IMR-90 (cell line): ENCODE measurements at regions not wholly inside any gene's neighbourhood (a gene's known extent, or its start where the extent isn't known, plus 50 kb on each side); places are given as distances from the start of the nearest gene placed in this dataset.

ENCODE experiments used
- ATAC-seq: fragments of 200-7000 bp; cut with Tn5 transposase; 2 replicates; pipeline ENCODE4 v1.9.1; 2020; ENCODE audit warnings: low read depth, mild to moderate bottlenecking, moderate library complexity
- BruUV-seq: library from RNA; stranded (reverse); fragments of 400-500 nt; replicated peaks from 2 replicates; lab custom pipeline; 2021; lab: Mats Ljungman, UMichigan
- CTCF ChIA-PET: fragments of 300-600 bp; formaldehyde crosslinking; extraction: SDS; loops from one replicate; lab custom pipeline; 2021; ENCODE audit warnings: antibody characterized with exemption; lab: Yijun Ruan, JAX
- POLR2A ChIA-PET: fragments of 300-600 bp; sonication (Branson Sonifier 250); formaldehyde crosslinking; loops from one replicate; lab custom pipeline; 2022; ENCODE audit warnings: antibody characterized with exemption; ENCODE audit not compliant: unreplicated experiment; lab: Charles Lee
- DNase-seq: peaks from one replicate; pipeline ENCODE4 v3.0.0; 2013
- H2AFZ ChIP-seq: replicated peaks from 2 replicates; pipeline ENCODE3; 2013; ENCODE audit warnings: low read length, mild to moderate bottlenecking; ENCODE audit not compliant: poor library complexity
- H2AK5ac ChIP-seq: 2 replicates; pipeline ENCODE4 v1.6.1; 2013; ENCODE audit warnings: low read depth, low read length, inconsistent platforms
- H2AK9ac ChIP-seq: replicated peaks from 2 replicates; pipeline ENCODE3; 2013; ENCODE audit warnings: mild to moderate bottlenecking, low read depth, low read length, moderate library complexity; ENCODE audit not compliant: poor library complexity
- H2BK120ac ChIP-seq: 2 replicates; pipeline ENCODE4 v1.6.1; 2013; ENCODE audit warnings: low read depth, low read length, inconsistent platforms
- H2BK15ac ChIP-seq: 3 replicates; pipeline ENCODE4 v1.6.1; 2013; ENCODE audit warnings: low read depth, low read length, inconsistent platforms
- H2BK20ac ChIP-seq: 2 replicates; pipeline ENCODE4 v1.6.1; 2013; ENCODE audit warnings: low read depth, mild to moderate bottlenecking, inconsistent platforms, low read length, moderate library complexity
- H2BK5ac ChIP-seq: 2 replicates; pipeline ENCODE4 v1.6.1; 2013; ENCODE audit warnings: mild to moderate bottlenecking, low read depth, low read length, inconsistent platforms; ENCODE audit not compliant: poor library complexity, severe bottlenecking
- H3K14ac ChIP-seq: replicated peaks from 2 replicates; pipeline ENCODE4 v1.6.1; 2013; ENCODE audit warnings: low read depth, low read length, inconsistent platforms
- H3K18ac ChIP-seq: 2 replicates; pipeline ENCODE4 v1.6.1; 2013; ENCODE audit warnings: low read depth, low read length, control low read depth
- H3K23ac ChIP-seq: 2 replicates; pipeline ENCODE4 v1.6.1; 2013; ENCODE audit warnings: low read depth, low read length, inconsistent platforms
- H3K27ac ChIP-seq: 2 replicates; pipeline ENCODE4 v1.5.1; 2013; ENCODE audit warnings: mild to moderate bottlenecking, control low read depth, low read length; ENCODE audit not compliant: insufficient read depth
- H3K27me3 ChIP-seq: 2 replicates; pipeline ENCODE4 v1.6.1; 2013; ENCODE audit warnings: low read length; ENCODE audit not compliant: control insufficient read depth, insufficient read depth
- H3K36me3 ChIP-seq: 2 replicates; pipeline ENCODE4 v1.6.1; 2013; ENCODE audit warnings: low read length, mixed read lengths; ENCODE audit not compliant: control insufficient read depth, insufficient read depth
- H3K4ac ChIP-seq: 2 replicates; pipeline ENCODE4 v1.6.1; 2013; ENCODE audit warnings: low read depth, low read length, inconsistent platforms
- H3K4me1 ChIP-seq: 2 replicates; pipeline ENCODE4 v1.6.1; 2013; ENCODE audit warnings: low read length, mixed read lengths; ENCODE audit not compliant: control insufficient read depth, insufficient read depth
- H3K4me2 ChIP-seq: 2 replicates; pipeline ENCODE4 v1.6.1; 2013; ENCODE audit warnings: low read depth, mild to moderate bottlenecking, control low read depth, low read length, moderate library complexity
- H3K4me3 ChIP-seq: 2 replicates; pipeline ENCODE4 v1.5.1; 2013; ENCODE audit warnings: low read depth, mild to moderate bottlenecking, control low read depth, low read length, moderate library complexity; ENCODE audit not compliant: insufficient read depth
- H3K56ac ChIP-seq: 2 replicates; pipeline ENCODE4 v1.6.1; 2013; ENCODE audit warnings: low read length, inconsistent platforms; ENCODE audit not compliant: insufficient read depth; ENCODE audit errors: extremely low read depth
- H3K79me1 ChIP-seq, 2 experiments: 2 replicates each; pipeline ENCODE4 v1.6.1; 2013; ENCODE audit warnings: low read length in 2 of 2, inconsistent platforms in 1 of 2, low read depth in 1 of 2
- H3K9ac ChIP-seq: 2 replicates; pipeline ENCODE4 v1.6.1; 2013; ENCODE audit warnings: low read depth, low read length, control low read depth
- H3K9me1 ChIP-seq: 2 replicates; pipeline ENCODE4 v1.6.1; 2013; ENCODE audit warnings: low read length, inconsistent platforms; ENCODE audit not compliant: insufficient read depth
- H3K9me3 ChIP-seq: 2 replicates; pipeline ENCODE4 v1.6.1; 2013; ENCODE audit warnings: low read length; ENCODE audit not compliant: control insufficient read depth, insufficient read depth
- H4K20me1 ChIP-seq: 2 replicates; pipeline ENCODE4 v1.6.1; 2013; ENCODE audit warnings: low read length, inconsistent platforms; ENCODE audit not compliant: insufficient read depth
- H4K5ac ChIP-seq: 2 replicates; pipeline ENCODE4 v1.6.1; 2013; ENCODE audit warnings: mild to moderate bottlenecking, low read depth, low read length, control low read depth
- H4K8ac ChIP-seq, 2 experiments: 2 replicates each; pipeline ENCODE4 v1.6.1; 2013; ENCODE audit warnings: low read depth in 2 of 2, low read length in 2 of 2, control low read depth in 1 of 2, inconsistent platforms in 1 of 2
- H4K91ac ChIP-seq: 2 replicates; pipeline ENCODE4 v1.6.1; 2013; ENCODE audit warnings: low read depth, low read length, inconsistent platforms; ENCODE audit not compliant: insufficient read depth
- BHLHE40 ChIP-seq: fragments of 150-350 bp; IDR thresholded peaks from 2 replicates; pipeline ENCODE4 v1.6.1; 2016; ENCODE audit warnings: mild to moderate bottlenecking, low read depth, low read length
- CEBPB ChIP-seq: IDR thresholded peaks from 2 replicates; pipeline ENCODE4 v1.6.1; 2012; ENCODE audit warnings: low read depth, low read length, improper control_type of control experiment
- CHD1 ChIP-seq: IDR thresholded peaks from 2 replicates; pipeline ENCODE4 v1.6.1; 2012; ENCODE audit warnings: low read depth, low read length, improper control_type of control experiment
- ELK1 ChIP-seq: fragments of 150-350 bp; IDR thresholded peaks from 2 replicates; pipeline ENCODE4 v1.6.1; 2016; ENCODE audit warnings: low read depth, mild to moderate bottlenecking, low read length, moderate library complexity, borderline replicate concordance
- FOS ChIP-seq: fragments of 150-350 bp; IDR thresholded peaks from 2 replicates; pipeline ENCODE4 v1.6.1; 2016; ENCODE audit warnings: low read depth, low read length
- MAFK ChIP-seq: IDR thresholded peaks from 2 replicates; pipeline ENCODE4 v1.6.1; 2012; ENCODE audit warnings: low read depth, low read length, improper control_type of control experiment
- MXI1 ChIP-seq: IDR thresholded peaks from 2 replicates; pipeline ENCODE4 v1.6.1; 2012; ENCODE audit warnings: low read depth, mild to moderate bottlenecking, low read length, moderate library complexity, borderline replicate concordance
- NFE2L2 ChIP-seq: fragments of 150-350 bp; IDR thresholded peaks from 2 replicates; pipeline ENCODE4 v1.6.1; 2016; ENCODE audit warnings: low read depth, mild to moderate bottlenecking, low read length
- POLR2A ChIP-seq: IDR thresholded peaks from 2 replicates; pipeline ENCODE4 v1.6.1; 2012; ENCODE audit warnings: mild to moderate bottlenecking, low read depth, low read length
- RAD21 ChIP-seq: IDR thresholded peaks from 2 replicates; pipeline ENCODE4 v1.6.1; 2012; ENCODE audit warnings: low read length, improper control_type of control experiment
- RCOR1 ChIP-seq: IDR thresholded peaks from 2 replicates; pipeline ENCODE4 v1.6.1; 2012; ENCODE audit warnings: mild to moderate bottlenecking, low read length, improper control_type of control experiment; ENCODE audit not compliant: insufficient replicate concordance
- RFX5 ChIP-seq: IDR thresholded peaks from 2 replicates; pipeline ENCODE4 v1.8.0; 2012; ENCODE audit warnings: low read depth, mild to moderate bottlenecking, low read length, moderate library complexity
- SMC3 ChIP-seq: fragments of 150-350 bp; IDR thresholded peaks from 2 replicates; pipeline ENCODE4 v1.6.1; 2016; ENCODE audit warnings: low read depth, mild to moderate bottlenecking, antibody characterized with exemption, low read length, moderate library complexity
- WGBS, 2 experiments: methylation state at CpG; one replicate each; pipeline versions ENCODE4 v1.1.5 to v1.1.7; 2013; ENCODE audit warnings: missing lambda C conversion rate in 2 of 2; ENCODE audit not compliant: insufficient read length in 1 of 2; ENCODE audit errors: extremely low coverage in 2 of 2; 5-methylcytosine and 5-hydroxymethylcytosine counted together
- dilution Hi-C: fragments of 300-500 bp; cut with HindIII; formaldehyde crosslinking; loops from one replicate; pipeline ENCODE4 v1.14.3; 2018; ENCODE audit warnings: low sequenced_read_pairs; ENCODE audit not compliant: unreplicated experiment
- in situ Hi-C: fragments of 300-500 bp; cut with MboI; formaldehyde crosslinking; loops from 3 replicates; pipeline ENCODE4 v1.14.3; 2019; ENCODE audit warnings: low sequenced_read_pairs, inconsistent platforms, mixed read lengths
- intact Hi-C: fragments of 100-400 bp; cut with micrococcal nuclease; formaldehyde crosslinking; loops from 2 replicates; pipeline ENCODE4 v1.10.0; 2022
- TF ChIP-seq, protein P1 (sequence below): fragments of 150-350 bp; IDR thresholded peaks from 2 replicates; pipeline ENCODE4 v1.6.1; 2017; ENCODE audit warnings: mild to moderate bottlenecking, antibody characterized with exemption, low read length, low read depth

DNA sequence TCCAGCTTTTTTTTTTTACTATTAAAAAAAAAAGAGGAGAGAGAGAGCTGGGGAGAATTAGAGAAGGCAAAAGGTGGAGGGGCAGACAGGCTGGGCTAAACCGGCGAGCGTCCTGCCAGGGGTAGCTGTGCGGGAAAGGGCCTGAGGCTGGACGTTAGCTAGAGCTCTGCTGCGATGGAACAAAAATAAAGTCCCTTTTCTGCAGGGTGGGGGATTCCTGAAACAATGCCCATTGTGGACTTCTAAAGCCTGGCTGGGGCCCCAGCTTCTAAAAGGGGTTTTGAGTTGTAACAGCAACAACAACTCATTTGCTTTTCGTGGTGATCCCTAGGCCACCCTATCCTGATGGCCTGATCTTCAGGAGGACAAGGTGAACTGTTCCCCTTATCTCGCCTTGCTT lies 311.7 kb downstream of the FBXW7 start:
- H3K27me3 ChIP-seq, result peaks cover 9% of the 10 kb centered on the region; the same call in 1 of the 2 replicates
- no peaks in the 10 kb centered on the region for H3K79me1 ChIP-seq
- H3K18ac ChIP-seq, result no peak overlapping the region
- H3K23ac ChIP-seq, result no peak overlapping the region
- no peak overlapping the region for H2BK20ac ChIP-seq
- H3K9me1 ChIP-seq, result no peaks in the 10 kb centered on the region
- no peak overlapping the region for H3K9ac ChIP-seq
- no peak overlapping the region for H3K14ac ChIP-seq
- in situ Hi-C loops (no loop called here), dilution Hi-C loops (no loop called here), intact Hi-C loops (no loop called here)
- no peak overlapping the region for H3K4ac ChIP-seq
- no peak overlapping the region for H3K4me3 ChIP-seq
- ChIA-PET POLR2A (no interaction called here), CTCF (no interaction called here)
- H4K8ac ChIP-seq, result no peak overlapping the region
- no peak overlapping the region for H4K91ac ChIP-seq
- H2AK5ac ChIP-seq, result no peak overlapping the region
- 88% methylated on average over 6 of the region's 8 CpGs; no CpG with 5 or more reads in 1 of the 2 experiments for WGBS, 2 experiments
- no peak overlapping the region for H3K56ac ChIP-seq
- DNase-seq (no peak), ATAC-seq (no peak)
- H4K20me1 ChIP-seq, result no peaks in the 10 kb centered on the region
- no peaks in the 10 kb centered on the region for H3K4me1 ChIP-seq
- H2AFZ ChIP-seq, result no peak overlapping the region
- H2BK120ac ChIP-seq, result no peak overlapping the region
- H3K9me3 ChIP-seq, result 0 out of 2 replicates have a peak, but pooled peaks cover 5% of the 10 kb centered on the region
- no peaks in the 10 kb centered on the region for H3K36me3 ChIP-seq
- TF ChIP-seq NFE2L2, result no peak
- no peak for TF ChIP-seq RFX5
- TF ChIP-seq ELK1, result no peak
- TF ChIP-seq SMC3, result no peak
- TF ChIP-seq RCOR1, result no peak
- no peak for TF ChIP-seq POLR2A
- no peak for TF ChIP-seq MXI1
- no peak for TF ChIP-seq CEBPB
- TF ChIP-seq, protein P1, sequence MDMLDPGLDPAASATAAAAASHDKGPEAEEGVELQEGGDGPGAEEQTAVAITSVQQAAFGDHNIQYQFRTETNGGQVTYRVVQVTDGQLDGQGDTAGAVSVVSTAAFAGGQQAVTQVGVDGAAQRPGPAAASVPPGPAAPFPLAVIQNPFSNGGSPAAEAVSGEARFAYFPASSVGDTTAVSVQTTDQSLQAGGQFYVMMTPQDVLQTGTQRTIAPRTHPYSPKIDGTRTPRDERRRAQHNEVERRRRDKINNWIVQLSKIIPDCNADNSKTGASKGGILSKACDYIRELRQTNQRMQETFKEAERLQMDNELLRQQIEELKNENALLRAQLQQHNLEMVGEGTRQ, result no peak
- TF ChIP-seq BHLHE40, result no peak
- TF ChIP-seq RAD21, result no peak
- no peak for TF ChIP-seq CHD1
- no peak for TF ChIP-seq MAFK
- no peak for TF ChIP-seq FOS
- no peak overlapping the region for H3K4me2 ChIP-seq
- H2BK5ac ChIP-seq, result no peak overlapping the region
- H2BK15ac ChIP-seq, result no peak overlapping the region
- no TSS peak for BruUV-seq
- no peak overlapping the region for H3K27ac ChIP-seq
- H2AK9ac ChIP-seq, result no peak overlapping the region
- no peak overlapping the region for H4K5ac ChIP-seq
